WTC11 (cell line): ENCODE measurements at regions not wholly inside any gene's neighbourhood (a gene's known extent, or its start where the extent isn't known, plus 50 kb on each side); places are given as distances from the start of the nearest gene placed in this dataset.

Experiments used
- ESRRA ChIP-seq: sonication (generic); formaldehyde crosslinking; IDR thresholded peaks from 2 replicates; pipeline ENCODE4 v1.8.1; 2022; ENCODE audit warnings: mild to moderate bottlenecking, missing genetic modification reagents, borderline replicate concordance
- MYBL2 ChIP-seq: sonication (generic); formaldehyde crosslinking; IDR thresholded peaks from 2 replicates; pipeline ENCODE4 v1.8.1; 2023; ENCODE audit warnings: mild to moderate bottlenecking, moderate library complexity, missing genetic modification reagents
- NR2C2 ChIP-seq: sonication (generic); formaldehyde crosslinking; IDR thresholded peaks from 2 replicates; pipeline ENCODE4 v1.8.0; 2022; ENCODE audit warnings: mild to moderate bottlenecking, missing genetic modification reagents
- RORB ChIP-seq: fragments of 250-450 bp; sonication (Bioruptor Pico); IDR thresholded peaks from 2 replicates; pipeline ENCODE4 v1.9.0; 2021; ENCODE audit warnings: mild to moderate bottlenecking
- ZBTB21 ChIP-seq: sonication (generic); formaldehyde crosslinking; IDR thresholded peaks from 2 replicates; pipeline ENCODE4 v1.8.1; 2023; ENCODE audit warnings: mild to moderate bottlenecking, missing genetic modification reagents, borderline replicate concordance
- ZNF121 ChIP-seq: sonication (generic); formaldehyde crosslinking; IDR thresholded peaks from 2 replicates; pipeline ENCODE4 v1.8.0; 2023; ENCODE audit warnings: missing genetic modification reagents
- ZNF423 ChIP-seq: fragments of 250-450 bp; sonication (Bioruptor Pico); IDR thresholded peaks from 2 replicates; pipeline ENCODE4 v2.1.2; 2022; ENCODE audit warnings: mild to moderate bottlenecking, moderate library complexity
- TF ChIP-seq, protein P1 (sequence below): fragments of 200-600 bp; IDR thresholded peaks from 2 replicates; pipeline ENCODE4 v1.8.0; 2022; ENCODE audit warnings: antibody characterized with exemption
- TF ChIP-seq, protein P2 (sequence below): sonication (generic); formaldehyde crosslinking; IDR thresholded peaks from 2 replicates; pipeline ENCODE4 v1.8.0; 2022; ENCODE audit warnings: missing genetic modification reagents

DNA sequence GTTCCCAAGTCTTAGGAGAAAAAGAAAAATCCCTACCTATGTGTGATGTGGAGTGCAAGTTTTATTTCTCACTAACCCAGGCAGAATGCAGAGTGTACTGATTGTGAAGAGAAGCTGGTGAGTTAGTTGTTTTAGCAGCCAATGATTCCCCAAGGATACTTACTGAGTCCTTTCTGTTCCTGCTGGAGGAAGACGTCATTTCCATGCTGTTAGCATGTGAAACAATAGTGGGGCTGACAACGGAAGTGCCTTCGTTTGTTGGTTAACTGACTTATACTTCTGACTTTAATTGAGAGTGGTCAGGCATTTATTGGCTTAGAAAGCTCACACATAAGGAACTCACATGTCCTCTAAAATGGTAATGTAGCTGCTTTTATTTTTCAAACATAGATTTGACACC lies 180.6 kb downstream of the MC4R start:
- TF ChIP-seq, protein P1, sequence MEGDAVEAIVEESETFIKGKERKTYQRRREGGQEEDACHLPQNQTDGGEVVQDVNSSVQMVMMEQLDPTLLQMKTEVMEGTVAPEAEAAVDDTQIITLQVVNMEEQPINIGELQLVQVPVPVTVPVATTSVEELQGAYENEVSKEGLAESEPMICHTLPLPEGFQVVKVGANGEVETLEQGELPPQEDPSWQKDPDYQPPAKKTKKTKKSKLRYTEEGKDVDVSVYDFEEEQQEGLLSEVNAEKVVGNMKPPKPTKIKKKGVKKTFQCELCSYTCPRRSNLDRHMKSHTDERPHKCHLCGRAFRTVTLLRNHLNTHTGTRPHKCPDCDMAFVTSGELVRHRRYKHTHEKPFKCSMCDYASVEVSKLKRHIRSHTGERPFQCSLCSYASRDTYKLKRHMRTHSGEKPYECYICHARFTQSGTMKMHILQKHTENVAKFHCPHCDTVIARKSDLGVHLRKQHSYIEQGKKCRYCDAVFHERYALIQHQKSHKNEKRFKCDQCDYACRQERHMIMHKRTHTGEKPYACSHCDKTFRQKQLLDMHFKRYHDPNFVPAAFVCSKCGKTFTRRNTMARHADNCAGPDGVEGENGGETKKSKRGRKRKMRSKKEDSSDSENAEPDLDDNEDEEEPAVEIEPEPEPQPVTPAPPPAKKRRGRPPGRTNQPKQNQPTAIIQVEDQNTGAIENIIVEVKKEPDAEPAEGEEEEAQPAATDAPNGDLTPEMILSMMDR = no peak
- TF ChIP-seq ZNF423 (no peak), ZNF121 (CRISPR knock-in tag) (no peak), RORB (no peak), ESRRA (CRISPR knock-in tag) (no peak), NR2C2 (no peak), MYBL2 (CRISPR knock-in tag) (no peak), ZBTB21 (CRISPR knock-in tag) (no peak)
- TF ChIP-seq, protein P2, sequence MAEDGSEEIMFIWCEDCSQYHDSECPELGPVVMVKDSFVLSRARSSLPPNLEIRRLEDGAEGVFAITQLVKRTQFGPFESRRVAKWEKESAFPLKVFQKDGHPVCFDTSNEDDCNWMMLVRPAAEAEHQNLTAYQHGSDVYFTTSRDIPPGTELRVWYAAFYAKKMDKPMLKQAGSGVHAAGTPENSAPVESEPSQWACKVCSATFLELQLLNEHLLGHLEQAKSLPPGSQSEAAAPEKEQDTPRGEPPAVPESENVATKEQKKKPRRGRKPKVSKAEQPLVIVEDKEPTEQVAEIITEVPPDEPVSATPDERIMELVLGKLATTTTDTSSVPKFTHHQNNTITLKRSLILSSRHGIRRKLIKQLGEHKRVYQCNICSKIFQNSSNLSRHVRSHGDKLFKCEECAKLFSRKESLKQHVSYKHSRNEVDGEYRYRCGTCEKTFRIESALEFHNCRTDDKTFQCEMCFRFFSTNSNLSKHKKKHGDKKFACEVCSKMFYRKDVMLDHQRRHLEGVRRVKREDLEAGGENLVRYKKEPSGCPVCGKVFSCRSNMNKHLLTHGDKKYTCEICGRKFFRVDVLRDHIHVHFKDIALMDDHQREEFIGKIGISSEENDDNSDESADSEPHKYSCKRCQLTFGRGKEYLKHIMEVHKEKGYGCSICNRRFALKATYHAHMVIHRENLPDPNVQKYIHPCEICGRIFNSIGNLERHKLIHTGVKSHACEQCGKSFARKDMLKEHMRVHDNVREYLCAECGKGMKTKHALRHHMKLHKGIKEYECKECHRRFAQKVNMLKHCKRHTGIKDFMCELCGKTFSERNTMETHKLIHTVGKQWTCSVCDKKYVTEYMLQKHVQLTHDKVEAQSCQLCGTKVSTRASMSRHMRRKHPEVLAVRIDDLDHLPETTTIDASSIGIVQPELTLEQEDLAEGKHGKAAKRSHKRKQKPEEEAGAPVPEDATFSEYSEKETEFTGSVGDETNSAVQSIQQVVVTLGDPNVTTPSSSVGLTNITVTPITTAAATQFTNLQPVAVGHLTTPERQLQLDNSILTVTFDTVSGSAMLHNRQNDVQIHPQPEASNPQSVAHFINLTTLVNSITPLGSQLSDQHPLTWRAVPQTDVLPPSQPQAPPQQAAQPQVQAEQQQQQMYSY = no peak
